K562 (cell line): ENCODE measurements at regions not wholly inside any gene's neighbourhood (a gene's known extent, or its start where the extent isn't known, plus 50 kb on each side); places are given as distances from the start of the nearest gene placed in this dataset.

Experiments
- CREB3 ChIP-seq: fragments of 450-650 bp; conservative IDR thresholded peaks from 2 replicates; pipeline ENCODE4 v1.6.1; 2016; ENCODE audit warnings: missing genetic modification characterization, low read depth, mild to moderate bottlenecking, missing compliant biosample characterization, moderate library complexity
- EGR1 ChIP-seq: fragments of 450-650 bp; conservative IDR thresholded peaks from 2 replicates; pipeline ENCODE4 v1.6.1; 2017; ENCODE audit warnings: mild to moderate bottlenecking
- EP300 ChIP-seq: IDR thresholded peaks from 2 replicates; pipeline ENCODE4 v1.6.1; 2012; ENCODE audit warnings: low read length, improper control_type of control experiment
- L3MBTL2 ChIP-seq: fragments of 450-650 bp; IDR thresholded peaks from 2 replicates; pipeline ENCODE4 v1.6.1; 2016; ENCODE audit warnings: mild to moderate bottlenecking, moderate library complexity
- PHF8 ChIP-seq: fragments of 200-600 bp; sonication (generic); IDR thresholded peaks from 2 replicates; pipeline ENCODE4 v1.6.1; 2012; ENCODE audit warnings: mixed run types, mild to moderate bottlenecking, inconsistent platforms, low read length, moderate library complexity, borderline replicate concordance
- POLR2A ChIP-seq: fragments of 450-650 bp; conservative IDR thresholded peaks from 2 replicates; pipeline ENCODE4 v1.6.1; 2016
- ZNF3 ChIP-seq: fragments of 250-450 bp; sonication (Bioruptor Pico); IDR thresholded peaks from 2 replicates; pipeline ENCODE4 v1.5.0; 2021; ENCODE audit warnings: mild to moderate bottlenecking, moderate library complexity
- ZNF592 ChIP-seq: fragments of 450-650 bp; IDR thresholded peaks from 2 replicates; pipeline ENCODE4 v1.6.1; 2017; ENCODE audit warnings: antibody characterized with exemption, mild to moderate bottlenecking
- TF ChIP-seq, protein P1 (sequence below), 3 experiments: IDR thresholded peaks in 2 of 3; conservative IDR thresholded peaks in 1 of 3; 2 replicates each; pipeline ENCODE4 v1.5.1; 2011 to 2012; ENCODE audit warnings: low read length in 3 of 3, mild to moderate bottlenecking in 3 of 3, control low read depth in 2 of 3, improper control_type of control experiment in 1 of 3, inconsistent platforms in 1 of 3, low read depth in 1 of 3, mixed read lengths in 1 of 3, moderate library complexity in 1 of 3; ENCODE audit not compliant: insufficient read depth in 2 of 3

- TF ChIP-seq ZNF592 (no peak), EGR1 (no peak), L3MBTL2 (no peak), ZNF3 (no peak), CREB3 (tag) (no peak), EP300 (no peak), PHF8 (no peak), POLR2A (no peak)
- TF ChIP-seq, protein P1, sequence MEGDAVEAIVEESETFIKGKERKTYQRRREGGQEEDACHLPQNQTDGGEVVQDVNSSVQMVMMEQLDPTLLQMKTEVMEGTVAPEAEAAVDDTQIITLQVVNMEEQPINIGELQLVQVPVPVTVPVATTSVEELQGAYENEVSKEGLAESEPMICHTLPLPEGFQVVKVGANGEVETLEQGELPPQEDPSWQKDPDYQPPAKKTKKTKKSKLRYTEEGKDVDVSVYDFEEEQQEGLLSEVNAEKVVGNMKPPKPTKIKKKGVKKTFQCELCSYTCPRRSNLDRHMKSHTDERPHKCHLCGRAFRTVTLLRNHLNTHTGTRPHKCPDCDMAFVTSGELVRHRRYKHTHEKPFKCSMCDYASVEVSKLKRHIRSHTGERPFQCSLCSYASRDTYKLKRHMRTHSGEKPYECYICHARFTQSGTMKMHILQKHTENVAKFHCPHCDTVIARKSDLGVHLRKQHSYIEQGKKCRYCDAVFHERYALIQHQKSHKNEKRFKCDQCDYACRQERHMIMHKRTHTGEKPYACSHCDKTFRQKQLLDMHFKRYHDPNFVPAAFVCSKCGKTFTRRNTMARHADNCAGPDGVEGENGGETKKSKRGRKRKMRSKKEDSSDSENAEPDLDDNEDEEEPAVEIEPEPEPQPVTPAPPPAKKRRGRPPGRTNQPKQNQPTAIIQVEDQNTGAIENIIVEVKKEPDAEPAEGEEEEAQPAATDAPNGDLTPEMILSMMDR (IDR thresholded peaks at IDR 0.05 in 2 of 3, conservative IDR thresholded peaks at IDR 0.05 in 1 of 3; ENCODE audit: insufficient read depth in 2 of 3, low read depth in 1 of 3, low read length in 3 of 3), result no peak
Measured at GRCh38 chr3:64805248-64805647, 117.4 kb upstream of the ADAMTS9 start.
